Colonic mucosa (tissue), 4 donors: ENCODE measurements at regions not wholly inside any gene's neighbourhood (a gene's known extent, or its start where the extent isn't known, plus 50 kb on each side); places are given as distances from the start of the nearest gene placed in this dataset.

Source experiments
- DNase-seq: peaks from one replicate; pipeline ENCODE4 v3.0.0-alpha.2; 2020
- H3K27ac ChIP-seq: fragments of 200-600 bp; one replicate; pipeline ENCODE4 v1.8.0; 2021
- H3K27me3 ChIP-seq: fragments of 200-600 bp; one replicate; pipeline ENCODE4 v1.8.0; 2021
- H3K36me3 ChIP-seq: fragments of 200-600 bp; one replicate; pipeline ENCODE4 v1.8.0; 2021
- H3K4me1 ChIP-seq: fragments of 200-600 bp; one replicate; pipeline ENCODE4 v1.8.0; 2021; ENCODE audit warnings: mild to moderate bottlenecking
- H3K4me3 ChIP-seq: fragments of 200-600 bp; one replicate; pipeline ENCODE4 v1.8.0; 2021
- H3K9ac ChIP-seq, 2 donors: one replicate each; pipeline ENCODE4 v1.7.0; 2013; ENCODE audit warnings: control low read depth in 2 of 2, low read depth in 2 of 2, low read length in 2 of 2
- H3K9me3 ChIP-seq: fragments of 200-600 bp; one replicate; pipeline ENCODE4 v1.8.0; 2021
- intact Hi-C: fragments of 100-400 bp; cut with DNase I; formaldehyde crosslinking; loops from one replicate; pipeline ENCODE4 v1.14.1; 2022
- TF ChIP-seq, protein P1 (sequence below): fragments of 200-600 bp; IDR thresholded peaks from one replicate; pipeline ENCODE4 v1.8.0; 2022; ENCODE audit warnings: antibody characterized with exemption, mild to moderate bottlenecking
- donor health status: healthy.
- donor health status: DM: no; HTN: no; CAD: no.
- donor health status: DM: no; HTN: no; CAD: no.

DNA sequence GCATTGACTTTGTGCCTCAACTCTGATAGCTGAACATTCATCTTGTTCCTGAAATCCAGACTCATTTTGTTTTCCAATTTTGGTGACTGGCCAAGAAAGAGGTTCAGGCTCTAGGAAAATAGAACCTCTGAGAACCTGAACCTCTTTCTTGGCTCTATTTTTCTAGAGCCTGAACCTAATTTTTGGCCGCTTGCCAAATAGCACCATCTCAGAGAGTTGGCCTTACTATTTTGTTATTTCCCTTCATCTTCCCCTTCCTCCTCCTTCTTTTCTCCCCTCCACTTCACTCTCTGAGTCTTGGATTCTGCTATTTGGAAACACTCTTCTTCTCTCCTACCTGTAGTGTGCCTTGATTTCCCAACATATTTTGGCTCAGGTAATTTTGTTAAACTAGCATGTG lies 114.4 kb upstream of the CNTN1 start:
- H3K9ac ChIP-seq = no peak overlapping the region
- H3K9me3 ChIP-seq = no peaks in the 10 kb centered on the region
- no peak for DNase-seq
- H3K4me1 ChIP-seq = no peaks in the 10 kb centered on the region
- TF ChIP-seq, protein P1, sequence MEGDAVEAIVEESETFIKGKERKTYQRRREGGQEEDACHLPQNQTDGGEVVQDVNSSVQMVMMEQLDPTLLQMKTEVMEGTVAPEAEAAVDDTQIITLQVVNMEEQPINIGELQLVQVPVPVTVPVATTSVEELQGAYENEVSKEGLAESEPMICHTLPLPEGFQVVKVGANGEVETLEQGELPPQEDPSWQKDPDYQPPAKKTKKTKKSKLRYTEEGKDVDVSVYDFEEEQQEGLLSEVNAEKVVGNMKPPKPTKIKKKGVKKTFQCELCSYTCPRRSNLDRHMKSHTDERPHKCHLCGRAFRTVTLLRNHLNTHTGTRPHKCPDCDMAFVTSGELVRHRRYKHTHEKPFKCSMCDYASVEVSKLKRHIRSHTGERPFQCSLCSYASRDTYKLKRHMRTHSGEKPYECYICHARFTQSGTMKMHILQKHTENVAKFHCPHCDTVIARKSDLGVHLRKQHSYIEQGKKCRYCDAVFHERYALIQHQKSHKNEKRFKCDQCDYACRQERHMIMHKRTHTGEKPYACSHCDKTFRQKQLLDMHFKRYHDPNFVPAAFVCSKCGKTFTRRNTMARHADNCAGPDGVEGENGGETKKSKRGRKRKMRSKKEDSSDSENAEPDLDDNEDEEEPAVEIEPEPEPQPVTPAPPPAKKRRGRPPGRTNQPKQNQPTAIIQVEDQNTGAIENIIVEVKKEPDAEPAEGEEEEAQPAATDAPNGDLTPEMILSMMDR = no peak
- H3K36me3 ChIP-seq = no peaks in the 10 kb centered on the region
- no peaks in the 10 kb centered on the region for H3K27me3 ChIP-seq
- intact Hi-C loops = no loop called here
- H3K27ac ChIP-seq = no peak overlapping the region
- H3K4me3 ChIP-seq = no peak overlapping the region

DNA sequence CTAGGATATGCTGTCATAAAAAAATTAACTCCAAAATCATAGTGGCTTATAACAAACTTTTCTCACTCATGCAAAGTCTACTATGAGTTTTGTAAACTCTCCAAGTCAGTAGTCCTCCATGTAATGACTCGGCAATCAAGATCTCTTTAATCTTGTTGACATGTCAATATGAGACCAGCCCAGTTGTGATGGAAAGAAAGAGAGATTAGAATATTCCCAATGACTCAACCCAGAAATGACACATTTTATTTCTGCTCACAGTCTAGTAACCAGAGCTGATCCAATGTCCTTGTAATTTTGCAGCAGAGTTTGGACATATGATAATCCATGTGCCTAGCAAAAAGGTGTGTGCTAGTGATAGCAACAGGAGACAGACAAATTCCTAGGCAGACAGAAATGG lies 112.6 kb upstream of the CNTN1 start:
- no peak overlapping the region for H3K9ac ChIP-seq
- H3K36me3 ChIP-seq = no peaks in the 10 kb centered on the region
- H3K4me3 ChIP-seq = no peak overlapping the region
- H3K9me3 ChIP-seq = no peaks in the 10 kb centered on the region
- DNase-seq = no peak
- no peak overlapping the region for H3K27ac ChIP-seq
- no peaks in the 10 kb centered on the region for H3K4me1 ChIP-seq
- intact Hi-C loops = no loop called here
- H3K27me3 ChIP-seq = no peaks in the 10 kb centered on the region
- TF ChIP-seq, protein P1 = no peak

DNA sequence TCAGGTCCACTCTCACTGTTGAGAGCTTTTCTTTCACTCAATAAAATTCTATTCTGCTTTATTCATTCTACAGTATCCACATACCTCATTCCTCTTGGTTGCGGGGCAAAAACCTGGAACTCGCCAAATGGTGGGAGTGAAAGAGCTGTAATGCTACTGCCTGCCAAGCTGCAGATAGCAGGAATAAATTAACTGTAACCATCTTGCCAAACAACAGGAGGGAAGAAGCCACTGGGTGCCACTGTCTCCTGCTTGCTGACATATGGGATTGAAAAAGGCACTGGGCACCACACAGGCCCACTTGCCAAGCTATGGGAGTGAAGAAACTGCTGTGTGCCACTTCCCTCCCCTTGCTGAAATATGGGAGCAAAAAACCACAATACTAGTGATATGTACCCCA lies 111.9 kb upstream of the CNTN1 start:
- intact Hi-C loops = no loop called here
- H3K9me3 ChIP-seq = no peaks in the 10 kb centered on the region
- no peak overlapping the region for H3K27ac ChIP-seq
- TF ChIP-seq, protein P1 = no peak
- H3K4me3 ChIP-seq = no peak overlapping the region
- no peaks in the 10 kb centered on the region for H3K27me3 ChIP-seq
- DNase-seq = no peak
- no peaks in the 10 kb centered on the region for H3K4me1 ChIP-seq
- H3K9ac ChIP-seq = no peak overlapping the region
- H3K36me3 ChIP-seq = no peaks in the 10 kb centered on the region

DNA sequence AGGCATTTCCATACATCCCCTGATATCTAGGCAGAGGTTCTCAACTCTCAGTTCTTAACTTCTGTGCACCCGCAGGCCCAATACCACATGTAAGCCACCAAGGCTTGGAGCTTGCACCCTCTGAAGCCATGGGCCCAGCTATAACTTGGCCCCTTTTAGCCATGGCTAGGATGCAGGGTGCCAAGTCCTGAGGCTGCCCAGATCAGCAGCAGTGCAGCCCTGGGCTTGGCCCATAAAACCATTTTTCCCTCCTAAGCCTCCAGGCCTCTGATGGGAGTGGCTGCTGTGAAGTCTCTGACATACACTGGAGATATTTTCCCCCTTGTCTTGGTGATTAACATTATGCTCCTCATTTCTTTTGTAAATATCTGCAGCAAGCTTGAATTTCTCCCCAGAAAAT lies 110.3 kb upstream of the CNTN1 start:
- no peaks in the 10 kb centered on the region for H3K9me3 ChIP-seq
- H3K27me3 ChIP-seq = no peaks in the 10 kb centered on the region
- DNase-seq = no peak
- no peak overlapping the region for H3K4me3 ChIP-seq
- H3K9ac ChIP-seq = no peak overlapping the region
- H3K36me3 ChIP-seq = no peaks in the 10 kb centered on the region
- no peak overlapping the region for H3K27ac ChIP-seq
- no peaks in the 10 kb centered on the region for H3K4me1 ChIP-seq
- TF ChIP-seq, protein P1 = no peak
- intact Hi-C loops = no loop called here

DNA sequence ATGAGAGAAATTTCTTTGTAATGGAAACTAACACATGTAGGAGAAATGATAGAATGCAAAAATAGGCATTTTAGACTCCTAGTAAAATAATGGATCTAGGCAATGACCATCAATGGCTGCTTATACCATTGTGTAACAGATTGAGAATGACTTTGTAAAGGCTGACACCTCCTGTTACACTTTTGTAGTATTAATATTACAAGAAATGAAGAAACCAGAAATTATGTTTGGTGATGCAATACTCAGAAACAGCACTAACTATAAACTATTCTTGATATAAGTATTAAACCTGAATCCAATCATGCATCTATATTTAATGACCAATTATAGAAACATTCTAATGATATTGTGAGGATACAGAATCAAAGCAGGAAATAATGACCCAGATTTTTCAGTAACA lies 108.5 kb upstream of the CNTN1 start:
- Histone ChIP-seq H3K4me1 (no peaks in the 10 kb centered on the region), H3K9me3 (no peaks in the 10 kb centered on the region), H3K27me3 (no peaks in the 10 kb centered on the region), H3K36me3 (no peaks in the 10 kb centered on the region), H3K4me3 (no peak overlapping the region), H3K27ac (no peak overlapping the region), H3K9ac (no peak overlapping the region)
- TF ChIP-seq, protein P1 = no peak
- no peak for DNase-seq
- intact Hi-C loops = no loop called here

DNA sequence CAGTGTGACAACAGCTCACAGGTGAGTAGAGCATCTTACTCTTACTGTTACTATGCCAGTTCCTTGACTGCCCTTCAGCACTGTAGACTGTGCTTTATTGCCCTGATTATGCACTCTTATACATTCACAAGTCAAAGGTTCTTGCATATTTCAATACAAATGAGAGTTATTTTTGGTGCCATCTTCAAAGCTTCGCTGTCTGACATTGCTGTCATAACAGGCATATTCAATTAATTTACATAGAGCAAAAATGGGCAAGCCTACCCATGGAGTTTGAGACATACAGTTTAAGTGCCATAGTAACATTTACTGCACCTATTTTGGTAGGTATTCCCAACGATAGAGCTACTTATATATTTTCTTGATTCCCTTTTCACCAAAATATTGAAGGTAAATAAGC lies 107.5 kb upstream of the CNTN1 start:
- Histone ChIP-seq H3K27me3 (no peaks in the 10 kb centered on the region), H3K9ac (no peak overlapping the region), H3K4me1 (no peaks in the 10 kb centered on the region), H3K27ac (no peak overlapping the region), H3K4me3 (no peak overlapping the region), H3K36me3 (no peaks in the 10 kb centered on the region), H3K9me3 (no peaks in the 10 kb centered on the region)
- intact Hi-C loops = no loop called here
- TF ChIP-seq, protein P1 = no peak
- no peak for DNase-seq
